HAP-1 (cell line): ENCODE measurements at regions not wholly inside any gene's neighbourhood (a gene's known extent, or its start where the extent isn't known, plus 50 kb on each side); places are given as distances from the start of the nearest gene placed in this dataset.

Experiments
- DNase-seq, 2 experiments: peaks; one replicate each; pipeline ENCODE4 v3.0.0-alpha.2; 2016 to 2020; ENCODE audit warnings: low spot score in 2 of 2
- H3K27me3 ChIP-seq: fragments of 250-450 bp; sonication (Bioruptor Pico); 2 replicates; pipeline ENCODE4 v1.5.1; 2020; ENCODE audit warnings: low read depth, mild to moderate bottlenecking, moderate library complexity
- H3K36me3 ChIP-seq: fragments of 250-450 bp; sonication (Bioruptor Pico); replicated peaks from 2 replicates; pipeline ENCODE4 v1.5.1; 2020; ENCODE audit warnings: mild to moderate bottlenecking
- H3K4me1 ChIP-seq: fragments of 250-450 bp; sonication (Bioruptor Pico); 2 replicates; pipeline ENCODE4 v1.5.1; 2020; ENCODE audit warnings: mild to moderate bottlenecking
- H3K4me3 ChIP-seq: fragments of 250-450 bp; sonication (Bioruptor Pico); 2 replicates; pipeline ENCODE4 v1.5.1; 2020; ENCODE audit warnings: mild to moderate bottlenecking, moderate library complexity
- H3K9me3 ChIP-seq: fragments of 250-450 bp; sonication (Bioruptor Pico); 2 replicates; pipeline ENCODE4 v1.5.1; 2020; ENCODE audit warnings: mild to moderate bottlenecking, moderate library complexity
- in situ Hi-C: fragments of 300-500 bp; cut with MboI; formaldehyde crosslinking; loops from 3 replicates; pipeline ENCODE4 v1.14.3; 2020; ENCODE audit warnings: low sequenced_read_pairs, inconsistent platforms, mixed read lengths

DNA sequence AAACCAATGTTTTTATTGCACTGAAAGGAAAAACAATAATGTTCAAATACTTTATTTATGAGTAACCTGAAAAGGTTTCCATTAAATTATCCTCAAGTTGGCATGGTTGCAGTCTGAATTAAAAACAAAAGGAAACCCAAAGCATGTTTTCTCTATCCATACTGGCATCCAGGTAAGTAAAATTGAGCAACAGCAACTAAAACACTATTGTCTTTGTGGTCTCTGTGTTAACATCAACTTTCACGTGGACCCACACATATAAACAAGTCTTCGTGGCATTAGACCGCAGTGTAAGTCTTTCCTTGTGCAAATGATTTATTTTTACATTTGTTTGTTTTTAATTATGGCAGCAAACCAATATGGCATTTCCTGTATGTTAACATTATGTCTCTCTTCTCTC, 757.6 kb downstream of the SEMA5A start:
- Histone ChIP-seq H3K9me3 (peaks cover 3% of the 10 kb centered on the region; the same call in 1 of the 2 replicates), H3K27me3 (no peaks in the 10 kb centered on the region), H3K36me3 (no peaks in the 10 kb centered on the region), H3K4me3 (no peak overlapping the region), H3K4me1 (no peaks in the 10 kb centered on the region)
- no peak for DNase-seq
- in situ Hi-C loops, result no loop called here

GRCh38 chr5:8805653-8806052, 740.2 kb downstream of the SEMA5A start:
- Histone ChIP-seq H3K4me3 (no peak overlapping the region), H3K9me3 (0 out of 2 replicates have a peak, but pooled peaks cover 2% of the 10 kb centered on the region), H3K27me3 (no peaks in the 10 kb centered on the region), H3K36me3 (no peaks in the 10 kb centered on the region; the same call in 1 of the 2 replicates), H3K4me1 (no peaks in the 10 kb centered on the region)
- no peak for DNase-seq
- in situ Hi-C loops, result no loop called here

GRCh38 chr5:8807636-8808035, 738.2 kb downstream of the SEMA5A start:
- H3K36me3 ChIP-seq, result no peaks in the 10 kb centered on the region; the same call in 1 of the 2 replicates
- no peak overlapping the region for H3K4me3 ChIP-seq
- no peaks in the 10 kb centered on the region for H3K9me3 ChIP-seq
- H3K27me3 ChIP-seq, result no peaks in the 10 kb centered on the region
- DNase-seq, result no peak
- H3K4me1 ChIP-seq, result no peaks in the 10 kb centered on the region
- in situ Hi-C loops, result no loop called here

GRCh38 chr5:8811581-8811980, 734.3 kb downstream of the SEMA5A start:
- Histone ChIP-seq H3K4me1 (no peaks in the 10 kb centered on the region), H3K4me3 (no peak overlapping the region), H3K9me3 (no peaks in the 10 kb centered on the region), H3K27me3 (no peaks in the 10 kb centered on the region), H3K36me3 (no peaks in the 10 kb centered on the region)
- in situ Hi-C loops, result no loop called here
- DNase-seq, result no peak

DNA sequence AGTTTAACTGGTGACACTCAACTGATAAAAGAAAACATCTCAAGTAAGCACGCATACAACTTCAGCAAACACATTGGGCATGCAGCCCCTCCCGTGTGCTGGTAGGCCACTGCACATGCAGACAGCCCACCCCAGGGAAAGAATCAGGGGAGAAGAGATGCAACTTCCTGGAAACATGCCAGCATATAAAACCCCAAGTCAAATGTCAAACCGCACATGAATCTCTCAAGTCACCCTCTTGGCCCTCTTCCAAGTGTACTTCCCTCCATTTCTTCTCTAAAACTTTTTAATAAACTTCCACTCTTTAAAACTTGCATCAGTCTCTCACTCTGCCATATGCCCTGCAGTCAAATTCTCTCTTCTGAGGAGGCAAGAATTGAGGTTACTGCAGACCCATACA, 732.7 kb downstream of the SEMA5A start:
- Histone ChIP-seq H3K9me3 (no peaks in the 10 kb centered on the region), H3K4me3 (no peak overlapping the region), H3K27me3 (no peaks in the 10 kb centered on the region), H3K4me1 (no peaks in the 10 kb centered on the region), H3K36me3 (no peaks in the 10 kb centered on the region)
- in situ Hi-C loops, result no loop called here
- no peak for DNase-seq

DNA sequence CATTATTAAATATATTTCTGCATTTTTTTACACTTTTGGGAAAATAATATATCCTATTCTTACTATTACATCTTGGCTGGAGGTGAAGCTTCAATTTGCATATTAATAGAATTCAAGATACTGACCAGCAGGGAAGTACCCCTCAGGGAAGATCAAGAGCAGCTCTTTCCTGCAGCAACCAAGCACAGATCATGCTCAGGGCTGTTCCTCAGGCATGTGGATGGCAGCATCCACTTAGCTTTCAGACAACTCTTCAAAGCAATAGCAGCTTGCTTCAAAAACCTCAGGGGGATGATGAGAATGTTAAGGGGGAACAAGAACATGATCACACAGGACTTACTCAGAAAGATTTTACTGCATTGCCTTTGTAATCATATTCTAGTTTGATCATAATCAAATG, 731.8 kb downstream of the SEMA5A start:
- H3K4me3 ChIP-seq, result no peak overlapping the region
- H3K27me3 ChIP-seq, result no peaks in the 10 kb centered on the region
- DNase-seq, result no peak
- H3K4me1 ChIP-seq, result no peaks in the 10 kb centered on the region
- in situ Hi-C loops, result no loop called here
- H3K9me3 ChIP-seq, result no peaks in the 10 kb centered on the region
- no peaks in the 10 kb centered on the region for H3K36me3 ChIP-seq

- no peak for DNase-seq
Measured at GRCh38 chr5:8824371-8824770, 721.5 kb downstream of the SEMA5A start.

GRCh38 chr5:8825139-8825757, 720.6 kb downstream of the SEMA5A start:
- Histone ChIP-seq H3K4me1 (no peaks in the 10 kb centered on the region), H3K27me3 (no peaks in the 10 kb centered on the region), H3K36me3 (no peaks in the 10 kb centered on the region), H3K4me3 (no peak overlapping the region), H3K9me3 (no peaks in the 10 kb centered on the region)
- in situ Hi-C loops, result no loop called here
- no peak for DNase-seq

More at GRCh38 chr5:8824371-8824770, 721.5 kb downstream of the SEMA5A start:
- no peak overlapping the region for H3K4me3 ChIP-seq
- in situ Hi-C loops, result no loop called here
- H3K9me3 ChIP-seq, result no peaks in the 10 kb centered on the region
- no peaks in the 10 kb centered on the region for H3K27me3 ChIP-seq
- no peaks in the 10 kb centered on the region for H3K36me3 ChIP-seq
- no peaks in the 10 kb centered on the region for H3K4me1 ChIP-seq

GRCh38 chr5:8826508-8826907, 719.4 kb downstream of the SEMA5A start:
- in situ Hi-C loops, result no loop called here
- no peak overlapping the region for H3K4me3 ChIP-seq
- H3K4me1 ChIP-seq, result no peaks in the 10 kb centered on the region
- no peak for DNase-seq
- no peaks in the 10 kb centered on the region for H3K9me3 ChIP-seq
- H3K27me3 ChIP-seq, result no peaks in the 10 kb centered on the region
- no peaks in the 10 kb centered on the region for H3K36me3 ChIP-seq

- in situ Hi-C loops, result no loop called here
- no peaks in the 10 kb centered on the region for H3K36me3 ChIP-seq
- DNase-seq, result no peak
- no peak overlapping the region for H3K4me3 ChIP-seq
- no peaks in the 10 kb centered on the region for H3K27me3 ChIP-seq
- H3K9me3 ChIP-seq, result no peaks in the 10 kb centered on the region
- no peaks in the 10 kb centered on the region for H3K4me1 ChIP-seq
Measured at GRCh38 chr5:8827696-8828095, 718.2 kb downstream of the SEMA5A start.

DNA sequence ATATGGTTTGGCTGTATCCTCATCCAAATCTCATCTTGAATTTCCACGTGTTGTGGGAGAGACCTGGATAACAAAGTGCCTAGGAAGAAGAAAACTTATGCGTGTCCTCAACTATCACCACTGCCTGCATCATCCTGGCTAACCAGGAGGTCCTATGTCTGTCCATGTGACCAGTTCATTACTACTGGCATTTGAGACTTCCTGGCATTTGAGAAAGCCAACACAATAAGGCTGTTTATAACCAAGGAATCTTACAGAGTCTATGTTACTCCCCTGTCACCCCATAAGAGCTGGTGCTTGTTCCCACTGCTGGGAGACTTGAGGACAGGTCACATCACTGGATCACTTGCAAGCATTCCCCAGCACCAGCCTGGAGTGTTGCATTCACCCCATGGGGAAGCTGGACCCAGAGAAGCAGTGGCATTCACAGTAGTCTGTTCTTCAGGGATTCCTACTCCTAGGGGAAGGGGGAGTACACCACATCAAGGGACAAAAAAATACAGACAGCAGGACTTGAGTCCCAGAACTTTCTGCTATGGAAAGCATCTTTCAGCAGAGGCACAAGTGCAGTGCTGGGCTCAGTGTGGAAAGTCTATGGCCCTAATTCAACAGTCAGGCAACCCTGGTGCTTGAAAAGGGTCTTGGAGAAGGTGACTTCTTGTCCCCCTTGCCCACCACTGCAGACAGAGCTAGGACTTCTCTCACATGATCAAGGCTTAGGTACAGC, 717.1 kb downstream of the SEMA5A start:
- no peaks in the 10 kb centered on the region for H3K36me3 ChIP-seq
- H3K27me3 ChIP-seq, result no peaks in the 10 kb centered on the region
- no peaks in the 10 kb centered on the region for H3K9me3 ChIP-seq
- no peak overlapping the region for H3K4me3 ChIP-seq
- DNase-seq, result no peak
- in situ Hi-C loops, result no loop called here
- no peaks in the 10 kb centered on the region for H3K4me1 ChIP-seq

DNA sequence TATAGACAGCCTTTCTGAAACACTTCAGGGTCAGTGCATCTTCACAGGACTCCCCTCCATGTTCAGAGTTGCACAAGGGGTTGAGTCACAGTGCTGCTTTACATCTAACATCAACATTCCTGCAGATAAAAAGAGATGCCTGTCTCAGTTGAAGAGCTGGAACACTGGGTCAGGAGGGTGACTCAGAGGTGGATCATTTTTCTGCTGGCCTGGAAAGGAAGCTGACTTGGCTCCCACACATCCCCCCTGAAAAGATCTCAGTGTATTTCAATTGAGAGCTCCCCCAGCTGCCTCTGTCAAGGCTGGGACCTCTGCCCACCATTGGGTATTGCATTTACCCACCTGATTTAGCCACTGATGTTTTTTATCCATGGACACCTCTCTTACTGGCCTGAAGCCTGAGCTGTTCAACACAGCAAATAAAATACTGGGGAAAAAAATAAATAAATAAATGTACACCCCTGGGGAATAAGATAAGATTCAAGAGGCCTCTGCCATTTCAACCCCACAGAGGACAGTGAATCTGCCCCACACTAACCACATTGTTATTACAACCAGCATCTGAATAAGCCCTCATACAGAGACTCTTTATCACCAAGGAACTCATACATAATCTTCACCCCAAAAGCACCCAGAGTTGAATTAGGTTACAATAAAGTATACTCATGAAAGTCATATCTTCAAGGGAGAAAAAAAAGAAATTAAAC, 716.4 kb downstream of the SEMA5A start:
- in situ Hi-C loops, result no loop called here

DNA sequence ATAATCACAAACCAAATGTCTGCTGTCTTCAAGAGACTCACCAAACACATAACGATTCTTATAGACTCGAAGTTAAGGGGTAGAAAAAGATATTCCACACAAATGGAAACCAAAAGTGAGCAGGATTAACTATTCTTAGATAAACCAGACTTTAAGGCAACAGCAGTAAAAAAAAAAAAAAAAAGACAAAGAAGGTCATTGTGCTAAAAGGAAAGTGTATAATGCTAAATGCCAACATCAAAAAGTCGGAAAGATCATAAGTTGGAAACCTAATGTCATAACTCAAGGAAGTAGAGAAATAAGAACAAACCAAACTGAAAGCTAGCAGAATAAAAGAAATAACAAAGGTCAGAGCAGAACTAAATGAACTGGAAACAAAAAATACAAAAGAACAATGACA, 714.6 kb downstream of the SEMA5A start:
- H3K27me3 ChIP-seq, result no peaks in the 10 kb centered on the region
- H3K4me3 ChIP-seq, result no peak overlapping the region
- H3K36me3 ChIP-seq, result no peaks in the 10 kb centered on the region
- H3K4me1 ChIP-seq, result no peaks in the 10 kb centered on the region
- no peak for DNase-seq
- H3K9me3 ChIP-seq, result no peaks in the 10 kb centered on the region
- in situ Hi-C loops, result no loop called here

More for the DNA sequence above, 716.4 kb downstream of the SEMA5A start:
- no peak overlapping the region for H3K4me3 ChIP-seq
- H3K9me3 ChIP-seq, result no peaks in the 10 kb centered on the region
- H3K27me3 ChIP-seq, result no peaks in the 10 kb centered on the region
- H3K4me1 ChIP-seq, result no peaks in the 10 kb centered on the region
- DNase-seq, result no peak
- no peaks in the 10 kb centered on the region for H3K36me3 ChIP-seq

GRCh38 chr5:8831854-8832253, 714.0 kb downstream of the SEMA5A start:
- Histone ChIP-seq H3K4me1 (no peaks in the 10 kb centered on the region), H3K27me3 (no peaks in the 10 kb centered on the region), H3K9me3 (no peaks in the 10 kb centered on the region), H3K36me3 (no peaks in the 10 kb centered on the region), H3K4me3 (no peak overlapping the region)
- in situ Hi-C loops, result no loop called here
- DNase-seq, result no peak
